HG03378 (cell line): ENCODE measurements at regions not wholly inside any gene's neighbourhood (a gene's known extent, or its start where the extent isn't known, plus 50 kb on each side); places are given as distances from the start of the nearest gene placed in this dataset.

ENCODE experiments used
- ATAC-seq: cut with Tn5 transposase; IDR thresholded peaks from one replicate; pipeline ENCODE4 v1.9.1; 2021; ENCODE audit warnings: mild to moderate bottlenecking, moderate library complexity; ENCODE audit not compliant: unreplicated experiment

DNA sequence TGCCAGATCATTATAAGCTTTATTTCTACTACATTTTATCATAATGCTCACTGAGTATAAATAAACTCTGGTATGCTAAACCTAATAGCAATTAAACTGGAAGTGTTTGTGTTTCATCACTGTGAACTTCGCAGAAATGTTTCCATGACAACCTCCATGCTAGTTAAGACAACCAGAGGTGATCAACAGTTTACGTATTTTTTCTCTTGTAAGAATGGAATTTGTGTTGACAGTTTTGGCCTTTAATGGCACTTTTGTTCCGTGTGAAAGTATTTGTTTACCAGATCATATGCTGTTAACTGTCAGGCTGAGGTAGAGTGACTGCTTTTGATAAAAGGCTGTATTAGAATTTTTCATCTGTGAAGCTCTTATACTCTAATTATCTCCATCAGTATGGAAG lies 212.1 kb upstream of the PPP1R3A start:
- no peak for ATAC-seq

DNA sequence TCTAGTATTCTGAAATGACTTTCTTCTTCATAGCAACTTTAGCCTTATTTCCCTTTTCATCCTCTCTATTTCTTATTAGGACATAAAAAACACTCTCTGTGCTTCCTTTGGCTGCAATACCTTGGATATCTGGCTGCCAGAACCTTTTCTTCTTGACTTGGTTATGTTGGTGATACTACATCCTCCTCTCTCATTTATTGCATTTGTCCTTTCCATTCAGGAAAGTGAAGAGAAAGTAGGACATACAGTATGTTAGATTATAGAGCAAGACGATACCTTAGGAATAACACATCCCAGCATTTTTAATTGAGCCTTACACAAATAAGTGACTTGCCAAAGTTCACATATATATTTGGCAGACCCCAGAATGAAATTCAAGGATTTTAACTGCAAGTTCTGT lies 210.1 kb upstream of the PPP1R3A start:
- no peak for ATAC-seq

DNA sequence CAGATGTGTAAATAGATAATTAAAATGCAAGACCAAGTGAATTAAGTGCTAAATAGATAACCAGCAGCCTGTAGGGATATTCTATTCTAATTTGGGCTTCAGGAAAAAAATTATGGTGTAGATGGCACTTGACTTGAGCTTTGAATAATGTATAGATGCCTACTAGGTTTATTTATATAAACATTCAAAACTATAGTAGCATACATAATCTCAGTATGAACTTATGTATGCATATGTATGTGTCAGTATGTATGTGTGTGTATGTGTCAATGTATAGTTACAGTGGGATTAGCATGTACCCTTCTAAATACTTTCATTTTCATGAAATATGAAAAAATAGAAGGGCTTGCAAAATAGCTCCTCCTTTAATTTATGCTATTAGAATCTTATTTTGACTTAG lies 207.3 kb upstream of the PPP1R3A start:
- no peak for ATAC-seq

DNA sequence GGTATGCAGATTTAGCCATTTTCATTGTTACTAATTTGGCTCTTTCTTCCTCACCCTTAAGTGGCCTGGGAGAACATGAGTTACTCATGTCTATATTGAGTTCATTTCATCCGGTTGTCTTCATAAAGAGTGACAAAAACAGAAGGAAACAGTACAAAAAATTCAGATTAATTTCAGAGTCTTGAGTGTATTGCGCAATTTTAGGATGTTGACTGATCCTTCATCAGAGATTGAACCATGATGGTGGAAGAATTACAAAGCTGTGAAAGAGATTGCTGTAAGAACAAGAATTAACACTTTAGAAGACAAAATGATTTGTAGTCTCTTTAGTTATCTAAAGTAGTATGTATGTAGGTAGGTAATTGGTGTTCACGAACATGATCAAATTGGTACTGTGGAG lies 194.0 kb upstream of the PPP1R3A start:
- ATAC-seq = no peak

DNA sequence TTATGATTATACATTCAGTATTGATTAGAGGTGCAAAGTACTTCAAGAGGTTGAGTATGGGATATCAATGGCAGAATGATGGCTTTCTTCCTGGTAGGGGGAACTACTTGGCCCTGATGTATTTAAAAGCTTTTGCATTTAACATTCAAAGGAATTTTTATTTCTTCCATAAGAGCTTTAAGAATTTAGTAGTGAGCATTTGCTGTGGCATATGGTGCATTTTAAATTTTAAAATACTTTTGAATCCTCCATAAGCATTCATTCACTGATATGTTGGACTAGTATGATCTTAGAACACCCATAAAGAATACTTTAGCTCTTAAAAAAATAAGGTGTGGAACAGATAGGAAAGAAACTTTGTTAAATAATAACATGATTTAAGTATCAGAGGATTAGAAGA lies 191.9 kb upstream of the PPP1R3A start:
- ATAC-seq = no peak

DNA sequence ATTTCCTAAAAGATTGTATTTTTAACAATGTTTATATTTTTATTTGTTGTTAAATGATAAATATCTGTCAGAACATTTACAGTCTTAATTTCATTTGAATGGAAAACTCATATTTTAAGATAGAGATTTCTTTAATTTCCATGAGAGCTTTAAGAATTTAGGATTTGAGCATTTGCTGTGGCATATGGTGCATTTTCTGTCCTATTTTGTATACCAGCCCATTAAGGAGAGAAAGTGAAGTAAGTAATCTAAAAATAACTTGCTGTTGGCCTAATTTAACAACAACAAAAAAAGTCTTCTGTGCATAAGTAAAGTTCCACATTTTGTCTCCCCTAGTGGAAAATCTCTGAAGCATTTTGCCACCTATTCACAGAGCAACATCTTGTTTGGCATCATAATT lies 190.9 kb upstream of the PPP1R3A start:
- no peak for ATAC-seq

DNA sequence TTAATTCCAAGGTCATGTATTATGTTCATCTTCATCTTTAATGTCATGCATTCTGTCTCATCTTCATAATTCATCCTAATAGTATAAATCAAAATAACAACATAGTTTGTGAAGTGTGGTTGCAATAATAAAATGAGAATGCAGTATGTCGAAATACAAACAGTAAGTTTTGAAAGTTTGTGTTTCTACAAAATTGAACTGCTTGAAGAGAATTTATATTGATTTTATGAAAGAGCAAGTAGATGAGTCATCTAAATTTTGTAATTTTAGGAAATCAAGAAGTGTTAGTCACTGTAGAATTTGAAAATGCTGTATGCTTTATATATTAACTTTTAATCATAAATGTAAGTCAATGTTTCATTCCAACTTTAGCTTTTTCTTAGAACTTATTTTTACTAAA lies 190.5 kb upstream of the PPP1R3A start:
- no peak for ATAC-seq

DNA sequence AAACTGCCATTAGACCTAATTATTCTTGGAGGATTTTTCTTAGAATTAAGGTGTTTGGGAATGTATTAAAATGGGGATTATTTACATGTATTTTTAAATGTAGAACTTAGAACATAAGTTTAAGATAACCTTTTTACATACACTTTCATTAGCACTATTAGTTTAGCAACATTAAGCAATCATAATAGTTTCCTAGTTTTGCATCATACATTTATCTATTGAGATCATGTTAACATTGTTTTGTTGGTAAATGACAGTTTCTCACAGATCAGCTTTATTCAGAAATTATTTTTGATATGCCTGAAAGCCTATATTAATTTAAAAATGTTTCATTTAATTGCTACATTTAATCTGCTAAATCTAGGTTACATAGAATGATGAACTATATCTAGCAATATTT lies 189.7 kb upstream of the PPP1R3A start:
- no peak for ATAC-seq

DNA sequence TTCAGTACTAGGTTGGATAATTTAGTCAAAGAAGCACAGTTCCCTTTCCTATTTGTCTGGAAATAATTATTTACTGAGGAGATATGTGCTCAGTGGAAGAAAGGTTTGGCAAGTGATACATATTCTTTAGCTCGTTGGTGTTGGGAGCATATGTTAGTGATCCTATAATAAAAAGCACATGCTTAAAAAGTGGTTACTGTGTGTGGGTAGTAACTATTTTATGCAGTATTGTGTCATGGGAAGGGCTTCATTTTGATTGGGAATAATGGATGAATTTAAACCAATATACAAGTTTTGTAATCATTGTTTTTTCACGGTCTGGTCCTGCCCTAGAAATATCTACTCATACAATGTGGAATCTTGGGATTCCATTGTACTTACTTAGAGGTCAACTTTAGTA lies 188.7 kb upstream of the PPP1R3A start:
- no peak for ATAC-seq

DNA sequence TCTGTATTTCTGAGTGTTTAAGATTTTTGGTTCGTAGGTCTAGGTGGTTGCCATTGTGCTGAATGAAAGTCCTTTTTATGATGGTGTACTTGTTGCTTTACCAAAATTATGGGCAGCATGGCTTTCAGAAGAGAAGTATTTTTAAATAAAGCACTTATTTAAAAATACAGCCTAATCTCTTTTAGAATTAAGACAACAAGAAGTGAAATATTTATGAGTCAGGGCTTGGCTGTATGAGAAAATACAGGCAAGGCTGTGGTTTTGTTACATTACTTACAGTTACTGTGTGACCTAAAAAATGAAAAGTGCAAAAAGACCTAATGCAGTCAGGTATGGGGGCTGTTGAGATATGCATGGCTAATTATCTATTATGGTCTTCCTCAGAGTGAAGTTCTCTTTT lies 185.2 kb upstream of the PPP1R3A start:
- ATAC-seq = no peak

DNA sequence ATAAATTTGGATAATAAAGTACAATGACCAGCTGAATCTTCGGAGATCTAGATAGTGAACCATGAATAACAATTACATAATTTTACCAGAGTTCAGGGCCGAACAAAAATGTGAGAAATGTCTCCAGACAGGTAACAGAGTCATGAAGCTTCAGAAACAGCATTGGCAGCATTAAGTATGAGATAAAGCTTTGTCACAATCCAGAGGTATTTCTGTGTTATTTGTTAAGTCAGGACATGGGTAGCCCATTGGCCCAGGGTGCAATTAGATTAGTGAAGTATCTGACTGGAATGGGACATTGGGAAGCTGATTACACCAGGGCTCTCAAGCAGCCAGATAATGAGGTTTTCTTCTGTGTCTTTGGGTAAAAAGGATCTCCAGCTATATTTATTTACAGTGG lies 184.2 kb upstream of the PPP1R3A start:
- no peak for ATAC-seq

DNA sequence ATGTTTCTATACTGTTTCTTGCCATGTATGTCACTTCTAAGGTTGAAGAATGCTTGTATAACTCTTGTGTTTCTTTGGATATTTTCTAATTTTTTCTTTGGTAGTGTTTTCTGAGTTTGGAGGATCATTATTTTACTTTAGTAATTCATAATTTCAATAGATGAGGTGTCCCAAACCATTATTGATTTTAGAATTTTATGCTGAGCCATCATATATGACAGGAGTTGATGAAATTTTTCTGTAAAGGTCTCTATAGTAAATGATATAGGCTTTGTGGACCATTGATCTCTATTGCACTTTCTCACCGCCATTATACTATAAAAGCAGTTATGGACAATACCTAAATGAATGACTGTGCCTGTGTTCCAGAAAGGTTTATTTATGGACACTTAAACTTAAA lies 183.3 kb upstream of the PPP1R3A start:
- no peak for ATAC-seq

DNA sequence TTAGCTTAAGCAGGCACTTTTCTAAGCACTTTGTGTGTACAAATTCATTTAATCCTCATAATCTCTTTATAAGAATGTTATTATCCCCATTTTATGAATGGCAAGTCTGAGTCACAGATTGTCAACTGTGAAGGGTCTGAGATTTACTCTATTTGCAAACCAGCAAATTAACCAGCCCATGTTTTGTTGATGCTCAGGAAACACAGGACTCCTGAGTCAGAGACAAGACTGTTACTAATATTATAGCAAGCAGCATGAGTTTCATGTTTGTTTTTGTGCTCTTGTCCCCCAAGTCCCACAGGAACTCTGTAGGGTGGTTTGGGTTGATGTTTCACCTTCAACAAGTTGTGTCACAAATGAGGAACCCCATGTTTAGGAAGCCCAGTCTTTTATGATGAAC lies 182.0 kb upstream of the PPP1R3A start:
- no peak for ATAC-seq

DNA sequence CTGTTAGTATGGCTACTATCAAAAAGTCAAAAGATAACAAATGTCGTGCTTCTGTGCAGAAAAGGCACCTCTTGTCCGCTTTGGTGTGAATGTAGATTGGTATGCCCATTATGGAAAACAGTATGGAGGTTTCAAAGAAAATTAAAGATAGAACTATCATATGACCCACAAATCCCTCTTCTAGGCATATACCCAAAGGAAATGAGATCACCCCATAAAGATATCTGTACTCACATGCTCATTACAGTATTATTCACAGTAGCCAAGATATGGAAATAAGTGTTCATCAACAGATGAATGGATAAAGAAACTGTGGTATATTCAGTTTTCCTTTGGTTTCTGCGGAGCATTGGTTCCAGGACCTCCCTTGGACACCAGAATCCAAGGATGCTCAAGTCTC lies 180.5 kb upstream of the PPP1R3A start:
- ATAC-seq = no peak

DNA sequence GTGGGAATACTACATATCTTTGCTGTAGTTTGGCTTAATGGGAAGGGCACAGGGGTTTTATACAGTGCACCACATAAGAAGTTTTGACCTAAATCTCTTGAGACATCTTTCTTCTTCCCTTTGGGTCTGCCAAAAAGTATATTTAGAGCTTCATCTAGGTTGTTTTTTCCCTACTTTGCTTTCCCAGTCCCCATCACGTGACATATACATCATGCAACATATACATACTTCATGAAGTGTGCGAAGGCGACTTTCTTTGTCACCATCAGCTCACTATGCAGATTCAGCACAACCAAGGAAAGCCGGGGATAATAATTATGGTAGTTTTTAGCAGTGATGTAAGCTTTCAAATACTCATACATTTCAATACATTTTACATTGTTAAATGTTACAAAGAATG lies 177.1 kb upstream of the PPP1R3A start:
- ATAC-seq = no peak

DNA sequence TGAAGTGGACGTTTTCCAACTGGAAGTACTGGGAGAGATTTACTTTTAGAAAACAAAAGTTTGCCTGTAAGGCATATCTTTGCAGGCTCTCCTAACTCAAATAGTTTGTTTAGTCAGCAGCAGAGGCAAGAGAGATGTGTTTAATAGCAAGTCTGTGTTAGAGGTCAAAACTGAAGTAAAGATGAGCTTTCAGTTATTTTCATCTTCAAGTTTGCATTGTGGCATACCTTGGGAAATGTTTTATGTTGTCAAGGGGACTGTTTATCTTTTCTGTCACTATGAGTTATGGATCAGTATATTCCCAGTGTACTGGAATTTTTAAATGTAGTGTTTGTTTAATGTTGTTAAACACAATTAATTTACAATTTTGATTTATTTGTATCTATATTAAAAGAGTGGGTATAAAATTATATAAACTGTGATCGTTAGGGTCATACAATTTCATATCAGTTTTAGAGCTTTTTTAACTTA lies 169.7 kb upstream of the PPP1R3A start:
- ATAC-seq = no peak

DNA sequence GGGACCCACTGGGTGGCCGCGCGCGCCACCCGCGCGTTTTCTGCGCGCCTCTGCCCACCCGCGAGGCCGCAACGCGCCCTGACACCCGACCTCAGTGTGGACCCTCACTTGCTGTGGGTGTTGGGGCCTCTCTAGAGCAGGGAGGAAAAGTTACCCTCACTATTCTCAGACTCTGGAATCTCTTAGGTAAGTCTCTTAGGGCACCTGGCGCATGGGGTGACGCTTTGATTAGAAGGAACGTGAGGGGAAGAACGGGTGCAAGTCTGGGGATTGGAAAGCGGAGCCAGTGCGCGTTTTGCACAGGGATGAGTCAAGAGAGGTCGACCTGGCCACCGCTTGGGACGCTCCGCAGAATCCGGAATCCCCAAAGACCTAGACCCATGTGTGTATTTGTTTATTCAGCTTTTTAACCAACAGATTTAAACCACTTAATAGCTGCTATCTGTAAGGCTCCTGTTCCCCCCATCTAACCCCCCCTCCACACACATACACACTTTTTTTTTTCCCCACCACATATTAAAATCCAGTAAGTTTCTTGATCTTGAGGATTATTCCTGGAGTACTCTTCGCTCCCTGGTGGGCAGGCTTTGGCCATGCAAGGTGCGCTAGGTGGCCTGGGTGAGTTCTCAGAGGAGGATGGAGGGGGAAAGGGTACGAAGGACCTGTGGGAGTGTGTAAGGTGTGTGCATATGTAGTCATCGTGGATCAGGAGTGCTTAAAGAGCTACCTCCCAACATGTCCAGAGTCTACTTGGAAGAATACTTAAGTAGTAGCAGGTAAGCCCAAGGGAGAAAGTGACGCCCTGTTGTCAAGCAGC lies 169.1 kb upstream of the PPP1R3A start:
- no peak for ATAC-seq

DNA sequence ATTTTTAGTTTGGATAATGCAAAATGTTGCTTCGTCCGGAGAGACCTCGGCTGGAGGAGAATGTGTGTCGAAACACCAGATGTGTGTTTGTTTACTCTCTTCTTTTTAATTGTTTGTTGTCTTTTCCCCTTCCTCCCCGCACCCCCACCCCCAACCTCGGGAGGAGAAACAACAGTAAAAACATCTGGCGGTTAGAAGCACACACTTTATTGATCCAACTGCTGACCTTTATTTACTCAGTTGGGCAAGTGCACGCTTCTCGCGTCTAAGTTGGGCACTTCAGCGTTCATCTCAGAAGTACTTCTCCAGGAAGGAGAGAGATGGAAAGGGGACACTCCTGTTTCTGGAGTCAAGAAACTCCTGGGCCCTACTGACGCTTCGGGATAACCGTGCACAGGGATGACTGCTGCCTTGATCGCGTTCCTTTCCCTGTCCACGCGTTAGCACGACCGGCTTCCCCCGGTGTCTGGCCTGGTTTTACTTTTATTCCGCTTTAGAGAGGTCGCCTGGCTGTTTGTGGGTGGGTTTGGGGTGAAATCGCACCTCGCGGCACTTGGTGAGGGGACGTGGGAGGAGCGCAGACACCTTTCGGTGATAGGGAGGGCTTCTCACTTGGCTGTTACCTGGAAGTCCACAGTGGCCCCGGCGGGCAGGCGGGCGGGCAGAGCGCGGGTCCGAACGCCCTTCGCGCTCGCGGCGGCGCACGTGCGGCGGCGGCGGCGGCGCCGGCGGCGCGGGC lies 168.3 kb upstream of the PPP1R3A start:
- ATAC-seq = no peak

DNA sequence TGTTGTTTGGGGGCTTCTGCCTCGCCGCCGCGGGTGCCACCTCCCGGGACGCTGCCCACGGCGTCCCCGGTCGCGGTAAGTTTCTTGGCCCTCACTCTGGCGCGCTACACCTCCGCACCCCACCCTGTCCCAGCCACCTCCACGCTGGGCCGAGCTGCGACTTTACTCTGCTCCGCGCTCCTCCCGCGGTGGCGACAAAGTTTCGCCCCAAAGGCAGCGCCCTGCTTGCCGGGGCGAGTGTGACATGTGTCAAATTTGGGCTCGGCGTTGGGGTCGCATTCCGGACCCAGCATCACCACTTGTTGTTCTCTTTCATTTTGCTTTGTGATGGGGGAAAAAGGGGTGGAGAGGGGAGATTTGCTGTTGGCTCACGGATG lies 167.7 kb upstream of the PPP1R3A start:
- no peak for ATAC-seq

DNA sequence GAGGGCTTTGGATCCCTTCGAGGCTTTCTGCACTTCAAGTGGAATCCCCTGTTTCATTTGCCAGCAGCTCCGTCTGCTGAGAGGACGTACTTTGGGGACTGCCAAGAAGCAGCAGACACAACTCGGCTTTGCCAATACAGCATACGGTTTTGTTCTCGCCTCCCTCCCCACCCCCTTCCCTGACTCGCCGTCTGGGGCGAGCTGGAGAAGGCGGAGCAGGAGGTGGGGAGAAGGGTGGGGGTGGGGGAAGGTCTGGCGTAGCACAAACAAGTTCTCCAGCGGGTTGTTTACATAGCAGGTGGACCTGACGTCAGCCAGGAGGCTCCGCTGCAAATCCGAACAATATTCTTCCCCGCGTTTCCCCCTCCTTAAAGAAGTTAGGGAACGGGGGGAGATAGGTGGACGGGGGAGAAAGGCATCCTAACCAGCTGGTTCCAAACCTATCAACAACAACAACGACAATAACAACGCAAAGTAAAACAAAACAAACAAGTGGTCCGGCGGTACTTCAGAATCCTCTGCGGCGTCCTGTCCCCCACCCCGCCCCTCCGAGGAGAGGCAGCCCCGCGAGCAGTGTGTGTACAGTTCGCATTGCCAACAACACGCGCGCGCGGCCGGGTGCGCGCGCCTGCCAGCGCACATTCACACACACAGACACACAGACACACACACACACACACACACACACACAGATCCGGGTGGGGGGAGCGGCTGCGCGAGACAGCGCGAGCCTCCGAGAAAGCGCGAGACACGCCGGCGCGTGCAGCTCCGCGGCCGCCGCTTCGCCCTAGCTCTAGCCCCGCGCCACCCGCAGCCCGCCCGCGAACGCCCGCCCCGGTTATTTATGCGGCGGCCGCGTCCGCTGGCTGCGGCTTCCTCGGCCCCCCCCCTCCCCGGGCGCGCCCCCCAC lies 167.0 kb upstream of the PPP1R3A start:
- no peak for ATAC-seq

DNA sequence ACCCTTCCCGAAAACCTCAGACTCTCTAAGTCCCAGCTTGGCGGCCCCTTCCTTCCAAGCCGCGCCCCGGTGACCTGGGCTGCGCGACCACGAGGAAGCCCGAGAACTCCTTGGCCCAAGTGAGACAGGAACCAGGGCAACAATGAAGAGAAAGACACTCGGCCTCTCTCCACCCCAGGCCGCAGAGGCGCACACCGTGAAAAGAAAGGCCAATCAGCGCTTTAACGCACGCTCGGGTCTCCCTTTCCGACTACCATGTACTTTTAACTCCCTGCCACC lies 166.4 kb upstream of the PPP1R3A start:
- no peak for ATAC-seq
